NCI-H2196 treated with DMSO at 0.1 percent for 48 hours (cell line): ENCODE measurements at regions not wholly inside any gene's neighbourhood (a gene's known extent, or its start where the extent isn't known, plus 50 kb on each side); places are given as distances from the start of the nearest gene placed in this dataset.
"Not testable (repeated sequence)": the region's sequence is repeated elsewhere in the genome, so short reads cannot be mapped to it uniquely, and the experiment has no call there.

Experiments used
- DNase-seq: peaks from one replicate; lab custom pipeline; 2025; ENCODE audit not compliant: unreplicated experiment; lab: John Stamatoyannopoulos, UW

DNA sequence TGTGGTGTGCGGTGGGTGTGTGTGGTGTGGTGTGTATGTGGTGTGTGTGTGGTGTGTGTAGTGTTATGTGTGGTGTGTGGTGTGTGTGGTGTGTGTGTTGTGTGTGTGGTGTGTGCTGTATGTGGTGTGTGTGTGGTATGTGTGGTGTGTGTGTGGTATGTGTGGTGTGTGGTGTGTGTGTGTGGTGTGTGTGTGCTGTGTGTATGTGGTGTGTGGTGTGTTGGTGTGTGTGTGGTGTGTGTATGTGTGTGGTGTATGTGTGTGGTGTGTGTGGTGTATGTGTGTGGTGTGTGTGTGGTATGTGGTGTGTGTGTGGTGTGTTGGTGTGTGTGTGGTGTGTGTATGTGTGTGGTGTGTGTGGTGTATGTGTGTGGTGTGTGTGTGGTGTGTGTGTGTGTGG, 144.3 kb downstream of the HSD17B3 start:
- DNase-seq: no peak

DNA sequence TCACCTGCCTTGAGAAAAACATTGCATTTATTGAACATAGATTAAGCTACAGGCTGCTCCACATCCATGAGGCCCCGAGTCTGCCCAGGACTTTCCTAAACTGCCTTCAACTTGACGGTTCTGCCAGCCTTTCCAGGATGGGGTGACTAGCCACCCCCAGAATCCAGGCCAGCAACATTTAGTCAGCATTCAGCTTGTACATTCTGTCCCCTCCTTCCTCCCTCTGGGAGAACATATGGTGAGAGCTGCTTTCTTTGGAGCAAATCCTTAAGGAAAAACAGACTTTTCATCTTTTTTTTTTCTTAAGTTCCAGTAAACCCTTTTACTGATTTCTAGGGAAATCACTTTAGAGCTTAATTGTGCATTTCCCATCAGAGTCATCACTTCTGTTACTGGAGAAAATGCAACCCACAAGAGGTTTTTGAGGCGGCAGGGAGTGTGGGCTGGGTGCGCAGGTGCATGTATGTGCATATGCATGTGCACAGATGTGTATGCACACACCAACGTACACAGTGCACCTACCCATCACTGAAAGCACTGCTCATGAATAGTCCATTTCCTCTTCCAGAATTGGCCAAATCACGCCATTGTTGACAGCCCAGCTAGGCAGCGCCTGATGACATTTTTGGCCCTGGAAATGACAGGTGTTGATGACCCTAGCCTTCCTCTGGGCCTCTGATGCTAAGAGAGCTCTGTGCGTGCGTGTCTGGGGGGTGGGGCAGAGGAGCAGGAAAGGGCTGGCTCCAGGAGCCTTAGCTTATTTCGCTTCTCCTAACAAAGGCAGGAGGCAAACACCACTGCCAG, 145.6 kb downstream of the HSD17B3 start:
- no peak for DNase-seq

DNA sequence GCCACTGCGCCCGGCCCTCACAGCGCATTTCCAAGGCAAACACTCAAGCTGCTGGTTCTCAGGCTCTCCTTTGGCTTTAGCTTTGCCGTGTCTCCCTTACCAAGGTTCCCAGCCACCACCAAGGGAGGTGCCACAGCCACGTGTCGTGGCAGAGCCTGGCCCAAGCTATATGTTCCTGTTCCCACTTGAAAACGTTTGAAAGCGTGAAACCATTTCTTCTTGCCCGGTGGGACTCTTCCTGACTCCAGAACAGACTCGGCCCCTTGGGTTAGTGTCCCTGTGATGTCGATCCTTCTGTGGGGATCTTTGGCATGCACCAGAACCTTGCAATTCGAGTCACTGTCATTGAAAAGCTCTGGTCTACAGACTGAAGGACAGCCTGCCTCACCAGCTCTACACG, 147.9 kb downstream of the HSD17B3 start:
- DNase-seq: no peak

DNA sequence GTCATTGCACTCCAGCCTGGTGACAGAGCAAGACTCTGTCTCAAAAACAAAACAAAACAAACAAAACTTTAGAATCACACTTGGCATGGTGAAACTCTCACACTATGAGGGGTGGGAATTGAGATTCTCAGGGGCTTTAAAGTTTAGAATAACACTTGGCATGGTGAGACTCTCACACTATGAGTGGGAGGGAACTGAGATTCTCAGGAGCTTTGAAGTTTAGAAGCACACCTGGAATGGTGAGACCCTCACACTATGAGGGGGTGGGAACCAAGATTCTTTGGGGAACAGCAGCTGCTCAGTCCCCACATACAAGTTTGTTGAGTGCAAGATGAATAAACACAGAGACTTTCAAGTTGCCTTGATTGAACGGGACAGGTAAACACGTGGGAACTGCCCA, 149.4 kb downstream of the HSD17B3 start:
- DNase-seq: no peak

DNA sequence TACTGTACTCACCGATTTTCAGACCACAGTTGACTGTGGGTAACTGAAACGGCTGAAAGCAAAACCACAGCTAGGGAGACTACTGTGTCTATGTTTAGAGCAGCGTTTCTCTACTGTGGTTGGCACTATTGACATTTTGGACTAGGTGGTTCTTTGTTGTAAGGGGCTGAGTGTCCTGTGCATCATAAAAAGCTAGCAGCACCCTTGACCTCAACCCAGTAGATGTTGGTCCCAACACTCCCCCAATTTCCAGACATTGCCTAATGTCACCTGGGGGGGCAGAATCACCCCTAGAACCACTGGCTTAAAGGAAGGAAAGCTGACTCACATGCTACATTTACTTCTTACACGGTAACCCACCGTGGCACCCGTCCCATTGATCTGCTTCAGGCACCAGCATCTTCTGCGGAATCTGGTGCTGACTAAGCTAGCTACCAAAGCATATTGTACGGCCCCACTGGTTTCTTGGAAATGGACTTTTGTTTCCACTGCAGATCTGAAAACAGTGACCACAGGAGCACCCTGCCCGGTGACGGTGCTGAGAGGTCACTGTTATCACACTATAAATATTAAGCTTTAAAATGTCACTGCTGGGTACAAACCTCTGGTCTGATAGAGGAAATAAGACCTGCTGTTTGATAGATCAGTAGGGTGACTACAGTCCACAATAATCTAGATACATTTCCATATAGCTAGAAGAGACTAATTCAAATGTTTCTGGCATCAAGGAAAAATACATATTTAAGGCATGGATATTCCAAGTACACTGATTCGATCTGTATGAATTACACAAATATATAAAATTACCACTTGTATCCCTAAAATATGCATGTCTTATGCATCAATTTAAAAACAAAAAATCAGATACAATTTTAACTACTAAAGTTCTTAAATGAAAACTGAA, 151.4 kb downstream of the HSD17B3 start:
- no peak for DNase-seq

DNA sequence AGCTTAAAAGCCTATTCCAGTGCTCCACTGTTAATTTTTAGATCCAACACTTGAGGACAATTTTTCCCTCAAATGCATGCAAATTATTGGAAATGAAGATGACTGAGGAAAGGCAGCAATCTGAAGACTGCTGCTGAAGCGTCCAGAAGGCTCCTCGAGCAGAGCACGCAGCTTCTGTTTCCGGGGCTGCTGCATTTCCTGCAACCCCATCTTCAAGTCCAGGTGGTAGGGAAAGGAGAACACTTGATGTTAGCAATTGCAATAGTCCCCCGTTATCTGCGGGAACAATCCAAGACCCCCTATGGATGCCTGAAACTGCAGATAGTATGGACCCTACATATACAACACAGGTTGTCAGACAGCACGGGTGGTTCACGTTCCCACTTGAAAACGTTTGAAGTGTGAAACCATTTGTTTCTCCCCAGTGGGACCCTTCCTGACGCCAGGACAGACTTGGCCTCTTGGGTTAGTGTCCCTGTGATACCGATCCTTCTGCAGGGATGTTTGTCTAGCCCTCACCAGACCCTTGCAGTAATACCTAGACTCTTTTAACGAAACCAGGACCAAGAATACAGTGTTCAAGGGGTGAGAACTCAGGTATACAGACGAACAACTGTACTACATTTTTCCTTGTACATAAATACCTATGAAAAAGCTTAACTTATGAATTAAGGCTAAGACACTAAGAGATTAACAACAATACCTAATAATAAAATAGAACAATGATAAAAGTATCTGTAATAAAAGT, 152.3 kb downstream of the HSD17B3 start:
- DNase-seq: no peak

DNA sequence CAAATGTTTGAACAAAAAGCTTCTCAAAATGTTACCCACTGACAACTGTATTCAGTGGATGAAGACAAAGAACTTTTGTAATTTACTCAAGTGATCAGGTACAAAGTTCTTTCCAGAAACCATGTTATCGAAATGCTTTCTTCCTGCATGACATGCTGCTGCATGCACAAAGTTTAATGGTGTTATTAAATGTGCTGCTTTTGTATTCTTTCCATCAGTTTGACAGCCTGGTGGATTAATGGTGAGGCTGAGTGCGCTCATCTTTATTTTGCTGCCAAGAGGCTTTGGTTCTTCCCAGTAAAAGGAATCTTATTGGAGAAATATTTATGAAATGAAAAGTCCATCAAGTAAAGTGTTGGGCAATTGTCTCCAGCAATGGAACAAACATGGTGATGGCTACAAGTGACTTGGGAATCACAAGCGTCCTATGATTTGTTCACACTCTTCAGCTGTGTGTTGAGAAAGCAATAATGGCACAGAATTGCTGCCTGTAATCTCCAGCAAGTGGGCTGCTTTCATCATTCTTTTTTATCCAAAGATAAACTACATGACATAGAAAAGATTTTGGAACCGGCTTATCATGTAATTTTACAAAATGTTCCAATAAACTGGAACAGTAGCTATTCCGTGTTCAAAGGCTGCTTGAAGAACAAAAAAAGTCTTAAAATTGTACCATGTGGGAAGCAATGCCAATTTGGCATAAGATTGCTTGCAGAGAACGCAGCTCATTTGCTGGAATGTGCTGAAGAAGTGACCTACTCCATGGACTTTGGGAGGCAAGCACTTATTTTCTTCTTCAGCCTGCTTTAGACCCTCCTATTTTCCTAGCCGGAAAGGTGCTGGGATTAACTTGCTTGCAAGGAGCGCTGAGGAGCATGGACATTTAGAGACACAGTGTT, 153.1 kb downstream of the HSD17B3 start:
- no peak for DNase-seq

DNA sequence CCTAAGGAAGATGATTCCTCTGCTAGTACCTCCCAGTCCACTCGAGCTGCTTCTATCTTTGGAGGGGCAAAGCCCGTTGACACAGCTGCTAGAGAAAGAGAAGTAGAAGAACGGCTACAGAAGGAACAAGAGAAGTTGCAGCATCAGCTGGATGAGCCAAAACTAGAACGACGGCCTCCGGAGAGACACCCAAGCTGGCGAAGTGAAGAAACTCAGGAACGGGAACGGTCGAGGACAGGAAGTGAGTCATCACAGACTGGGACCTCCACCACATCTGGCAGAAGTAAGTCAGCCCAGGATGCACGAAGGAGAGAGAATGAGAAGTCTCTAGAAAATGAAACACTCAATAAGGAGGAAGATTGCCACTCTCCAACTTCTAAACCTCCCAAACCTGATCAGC, 154.9 kb downstream of the HSD17B3 start:
- DNase-seq: not testable (repeated sequence)

DNA sequence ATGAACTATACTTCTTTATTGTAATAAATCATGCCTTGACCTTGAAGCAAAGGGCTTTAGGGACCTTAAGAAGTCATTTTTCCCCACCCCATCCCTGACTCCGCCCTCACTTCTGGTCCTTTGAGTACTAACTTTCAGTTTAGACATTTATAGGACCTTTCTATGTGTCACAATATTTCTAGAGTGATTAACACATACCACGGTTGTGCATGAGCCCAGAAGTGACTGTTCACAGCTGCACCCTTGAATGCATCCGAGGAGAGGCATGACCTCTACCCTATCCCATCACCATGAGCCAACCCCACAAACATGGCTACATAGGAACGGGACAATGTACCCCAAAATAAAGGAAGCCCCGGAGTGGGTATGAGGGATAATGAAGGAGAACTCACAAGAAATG, 160.3 kb downstream of the HSD17B3 start:
- DNase-seq: no peak

DNA sequence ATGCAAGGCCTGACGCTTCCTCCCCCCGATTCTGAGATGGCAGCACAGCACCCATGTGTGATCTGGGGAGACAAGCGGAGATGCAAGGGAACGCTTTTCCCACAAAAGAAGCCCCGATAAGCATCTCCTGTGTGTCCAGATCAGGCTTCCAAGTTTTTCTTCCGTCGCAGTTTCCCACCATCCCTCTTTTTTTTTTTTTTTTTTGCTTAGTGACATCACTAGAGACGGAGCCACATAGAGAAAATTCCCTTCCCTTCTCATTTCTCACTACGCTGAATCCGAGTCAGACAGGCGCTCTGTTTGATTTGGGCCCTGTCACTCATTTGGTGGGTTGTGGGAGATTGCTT, 160.9 kb downstream of the HSD17B3 start:
- no peak for DNase-seq

DNA sequence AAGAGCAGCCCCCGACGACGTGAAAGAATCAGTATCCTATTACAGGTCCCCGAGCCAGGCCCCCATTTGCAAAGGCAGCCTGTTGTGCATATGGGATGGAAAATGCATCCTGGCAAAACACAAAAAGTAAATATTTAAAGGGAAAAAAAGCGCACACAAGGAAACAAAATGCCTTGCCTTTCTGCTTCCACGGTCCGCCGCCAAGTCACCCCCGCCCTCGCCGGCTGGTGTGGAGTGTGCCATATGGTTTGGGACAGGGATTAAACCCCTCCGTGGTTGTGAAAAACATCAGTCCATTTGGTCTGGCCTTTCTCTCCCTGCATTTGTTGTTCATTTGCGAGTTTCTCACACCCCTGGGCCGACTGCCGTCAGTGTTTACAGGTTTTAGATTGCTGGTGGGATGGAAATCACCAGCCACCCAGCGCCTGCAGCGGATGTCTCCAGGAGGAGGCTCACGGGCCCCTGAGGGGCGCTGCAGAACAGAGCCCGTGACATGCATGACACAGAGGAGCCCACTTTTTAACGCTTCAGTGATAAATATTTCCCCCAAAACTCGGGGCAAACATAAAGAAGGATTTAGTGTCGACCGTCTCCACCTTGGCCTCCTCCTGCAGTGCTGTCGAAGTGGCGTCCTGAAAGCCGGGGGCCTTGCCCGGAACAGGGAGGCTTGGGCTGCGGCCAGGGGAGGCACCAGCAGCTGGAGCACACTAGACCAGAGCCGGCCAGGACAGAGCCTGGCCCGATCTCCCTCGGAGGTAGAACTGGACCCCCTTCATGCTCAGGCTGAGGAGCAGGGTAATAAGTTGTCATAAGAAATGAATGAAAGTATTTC, 161.5 kb downstream of the HSD17B3 start:
- no peak for DNase-seq

DNA sequence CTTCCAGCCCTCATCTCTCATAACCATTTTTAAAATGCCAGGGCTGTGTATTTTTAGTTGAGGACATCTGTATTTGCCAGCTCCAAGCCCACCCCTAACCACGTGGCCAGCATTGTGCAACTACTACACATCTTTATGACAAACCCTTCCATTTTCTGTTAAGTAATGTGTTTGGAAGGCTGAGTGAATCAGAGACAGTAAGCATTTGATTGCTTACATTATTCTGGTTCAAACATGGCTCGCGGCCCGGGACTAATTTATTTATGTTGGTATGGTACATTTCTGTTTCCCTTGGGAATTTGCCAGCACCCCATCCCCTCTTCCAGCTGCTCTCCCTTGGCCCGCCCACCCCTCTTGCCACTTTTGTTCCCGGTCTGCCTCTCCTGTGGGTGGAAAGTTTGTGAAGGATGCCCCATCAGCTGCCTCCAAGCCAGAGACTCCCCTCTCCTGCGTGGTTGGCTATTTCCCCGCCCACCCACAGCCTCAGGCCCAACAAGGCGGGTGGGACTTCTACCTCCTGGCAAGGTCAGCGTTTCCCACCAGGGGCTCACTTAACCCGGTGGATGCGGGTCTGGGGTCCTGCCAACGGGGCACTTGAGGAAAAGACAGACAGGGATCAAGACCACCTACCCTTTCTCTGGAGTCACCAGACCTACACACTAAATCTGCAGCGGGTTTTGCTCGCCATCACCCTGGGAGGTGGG, 162.2 kb downstream of the HSD17B3 start:
- no peak for DNase-seq

DNA sequence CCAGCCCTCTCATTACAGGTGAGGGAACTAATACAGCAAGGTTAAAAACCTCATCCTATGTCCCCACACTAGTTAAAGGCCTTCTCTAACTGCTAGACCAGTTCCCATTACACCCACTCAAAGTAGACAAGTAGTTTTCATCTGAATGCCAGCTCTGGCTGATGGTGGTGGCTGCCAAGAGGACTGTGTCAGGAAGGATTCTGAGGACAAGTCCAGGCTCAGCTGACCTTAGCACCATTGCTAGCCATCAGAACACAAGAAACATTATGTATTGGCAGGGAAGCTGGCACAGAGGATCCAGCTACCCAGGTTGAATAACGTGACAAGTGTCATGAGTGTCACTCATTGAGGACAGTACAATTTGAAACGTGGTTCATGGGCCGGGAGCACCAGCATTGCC, 163.4 kb downstream of the HSD17B3 start:
- DNase-seq: no peak

DNA sequence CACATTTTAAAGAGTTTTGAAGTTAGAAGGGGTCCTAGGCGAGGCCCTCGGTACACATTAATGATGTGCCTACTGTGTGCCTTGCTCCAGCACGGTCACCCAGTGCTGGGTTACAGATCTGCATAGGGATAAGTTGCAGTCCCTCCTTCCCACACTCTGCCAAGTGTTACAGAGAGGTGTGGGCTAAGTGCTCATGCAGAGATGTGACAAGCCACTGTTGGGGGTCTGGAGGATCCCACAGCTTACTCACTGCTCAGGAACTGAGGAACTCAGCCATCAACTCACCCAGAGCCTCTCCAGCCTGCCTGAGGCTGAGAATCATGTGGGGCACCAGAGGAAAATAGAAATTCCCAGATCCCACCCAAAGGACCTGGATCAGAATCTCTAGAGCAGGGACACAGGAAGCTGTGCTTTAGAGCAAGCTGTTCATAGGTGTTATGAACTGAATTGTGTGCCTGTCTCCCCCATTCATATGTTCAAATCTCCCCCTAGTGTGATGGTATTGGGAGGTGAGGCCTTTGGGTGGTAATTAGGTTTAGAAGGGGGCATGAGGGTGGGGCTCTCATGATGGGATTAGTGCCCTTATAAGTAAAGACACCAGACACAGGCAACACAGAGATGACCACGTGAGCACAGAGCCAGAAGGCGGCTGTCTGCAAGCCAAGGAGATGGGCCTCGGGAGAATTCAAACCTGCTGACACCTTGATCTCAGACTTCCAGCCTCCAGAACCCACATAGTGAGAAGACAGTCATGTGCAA, 164.1 kb downstream of the HSD17B3 start:
- no peak for DNase-seq

DNA sequence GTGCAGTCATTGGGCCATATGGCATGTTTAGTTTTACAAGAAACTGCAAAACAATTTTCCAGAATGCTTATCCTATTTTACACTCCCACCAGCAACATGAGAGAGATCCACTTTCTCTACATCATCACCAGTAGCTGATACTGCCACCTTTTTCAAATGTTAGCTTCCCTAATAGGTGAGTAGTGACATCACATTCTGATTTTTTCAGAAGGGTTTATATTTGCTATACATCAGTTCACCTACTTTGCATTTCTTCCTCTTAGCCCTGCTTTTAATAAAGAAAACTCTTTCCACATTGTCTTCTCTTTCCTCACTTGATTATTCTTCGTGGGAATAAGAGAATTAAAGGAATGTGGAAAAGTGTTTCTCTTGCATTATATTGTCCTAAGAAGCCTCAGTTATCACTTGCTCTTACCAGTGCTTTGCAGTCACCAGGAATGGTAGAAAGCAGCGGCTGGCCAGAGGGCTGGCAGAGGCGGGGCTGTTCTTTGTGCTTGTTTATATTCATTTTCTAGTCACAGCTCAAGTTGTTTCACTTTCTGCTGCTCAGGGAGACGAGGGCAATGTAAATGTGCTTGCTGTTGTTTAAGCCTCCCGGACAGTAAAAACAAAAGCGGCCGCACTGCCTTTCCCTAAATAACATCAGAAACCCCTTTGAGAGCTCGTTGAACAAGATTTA, 164.8 kb downstream of the HSD17B3 start:
- no peak for DNase-seq

DNA sequence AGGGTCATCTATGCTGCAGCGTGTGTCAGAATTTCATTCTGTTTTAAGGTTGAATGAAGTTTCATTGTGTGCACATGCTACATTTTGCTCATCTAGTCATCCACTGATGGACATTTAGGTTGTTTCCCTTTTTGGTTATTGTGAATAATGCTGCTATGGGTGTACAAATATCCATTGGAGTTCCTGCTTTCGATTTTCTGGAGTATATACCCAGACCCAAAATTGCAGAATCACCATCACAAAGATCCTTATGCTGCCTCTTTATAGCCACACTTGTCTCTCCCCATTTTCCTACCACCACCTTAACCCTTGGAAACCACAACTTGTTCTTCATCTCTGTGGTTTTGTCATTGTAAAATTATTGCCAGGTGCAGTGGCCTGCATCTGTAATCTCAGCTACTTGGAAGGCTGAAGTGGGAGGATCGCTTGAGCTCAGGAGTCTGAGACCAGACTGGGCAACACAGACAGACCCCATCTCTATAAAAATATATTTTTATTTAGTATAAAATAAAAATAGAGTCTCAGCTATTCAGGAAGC, 166.2 kb downstream of the HSD17B3 start:
- DNase-seq: no peak

DNA sequence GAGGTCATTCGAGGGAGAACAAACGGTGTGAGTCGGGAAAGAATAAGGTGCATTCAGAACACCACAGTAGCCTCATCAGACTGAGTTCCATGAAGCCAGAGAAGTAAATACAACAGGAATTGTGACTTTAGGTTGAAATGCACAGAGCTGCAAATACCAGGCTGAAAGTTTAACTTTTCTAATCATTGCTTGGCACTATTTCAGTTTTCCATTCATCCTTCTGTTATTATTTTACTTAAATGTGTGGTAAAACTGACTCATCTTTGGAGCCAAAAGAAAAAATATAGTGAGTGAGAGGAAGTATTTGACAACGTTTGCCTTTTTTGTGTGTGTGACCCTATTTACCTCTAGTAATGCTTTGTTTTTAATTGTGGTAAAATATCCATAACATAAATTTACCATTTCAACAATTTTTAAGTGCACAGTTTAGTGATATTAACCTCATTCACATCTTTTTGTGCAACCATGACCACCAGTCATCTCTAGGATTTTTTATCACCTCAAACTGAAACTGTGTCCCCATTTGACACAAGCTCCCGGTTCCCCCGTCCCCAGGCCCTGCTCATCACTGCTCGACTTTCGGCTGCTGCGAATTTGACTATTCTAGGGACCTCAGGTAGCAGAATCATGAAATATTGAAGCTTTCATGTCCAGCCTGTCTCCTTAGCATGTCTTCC, 166.8 kb downstream of the HSD17B3 start:
- DNase-seq: no peak
